ENCODE measurements at regions not wholly inside any gene's neighbourhood (a gene's known extent, or its start where the extent isn't known, plus 50 kb on each side); places are given as distances from the start of the nearest gene placed in this dataset.

DNA sequence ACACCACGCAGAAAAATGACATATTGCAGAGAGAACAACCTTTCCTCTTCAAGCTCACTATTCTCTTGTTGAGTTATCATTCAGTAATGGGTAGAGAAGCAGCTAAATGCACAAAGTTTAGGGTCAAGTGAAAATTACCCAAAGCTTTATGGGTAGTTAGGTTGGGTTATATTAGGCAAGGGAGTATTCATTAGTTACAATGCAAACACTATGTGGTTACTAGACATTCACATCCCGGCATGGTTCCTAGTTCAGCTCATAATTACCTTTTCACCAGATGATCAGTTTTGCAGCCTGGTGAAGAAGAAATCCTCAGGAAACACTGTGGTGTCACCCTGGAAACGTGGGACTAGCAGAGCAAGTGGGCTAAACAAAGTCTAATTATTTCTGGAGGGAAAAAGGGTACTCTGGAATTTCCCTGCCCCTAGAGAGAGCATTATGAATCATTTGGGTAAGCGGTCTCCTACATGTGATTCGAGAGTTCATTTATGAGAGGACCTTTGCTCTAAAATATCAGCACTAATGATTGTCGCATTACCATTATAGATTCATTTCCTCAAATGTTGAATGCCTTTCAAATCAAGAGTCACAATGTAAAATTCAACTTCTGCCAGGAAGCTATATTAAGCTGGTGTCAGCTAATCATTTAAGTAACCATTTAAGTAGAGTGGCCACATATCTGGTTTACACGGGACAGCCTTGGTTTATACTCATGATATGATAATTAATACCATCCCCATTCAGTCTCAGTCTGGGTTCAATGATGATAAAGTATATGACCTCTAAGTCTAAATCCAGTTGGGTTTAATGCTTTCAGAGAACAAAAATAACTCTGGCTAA, 1208.0 kb downstream of the DIAPH3 start:
- TF ChIP-seq CHD2 (IDR thresholded peaks at IDR 0.05; ENCODE audit: borderline replicate concordance, low read depth, low read length): peak; percentile 72; the same call in 1 of the 2 replicates
- no peak for TF ChIP-seq POLR2A (IDR thresholded peaks at IDR 0.05; ENCODE audit: low read depth, low read length)
- TF ChIP-seq NFYA (IDR thresholded peaks at IDR 0.05; ENCODE audit: borderline replicate concordance, low read depth, low read length): no peak
- TF ChIP-seq EP300 (IDR thresholded peaks at IDR 0.05; ENCODE audit: borderline replicate concordance in 1 of 2, control insufficient read depth in 1 of 2, low read depth in 2 of 2, low read length in 2 of 2): peak; percentile 98 to 99
- TF ChIP-seq, protein P1, sequence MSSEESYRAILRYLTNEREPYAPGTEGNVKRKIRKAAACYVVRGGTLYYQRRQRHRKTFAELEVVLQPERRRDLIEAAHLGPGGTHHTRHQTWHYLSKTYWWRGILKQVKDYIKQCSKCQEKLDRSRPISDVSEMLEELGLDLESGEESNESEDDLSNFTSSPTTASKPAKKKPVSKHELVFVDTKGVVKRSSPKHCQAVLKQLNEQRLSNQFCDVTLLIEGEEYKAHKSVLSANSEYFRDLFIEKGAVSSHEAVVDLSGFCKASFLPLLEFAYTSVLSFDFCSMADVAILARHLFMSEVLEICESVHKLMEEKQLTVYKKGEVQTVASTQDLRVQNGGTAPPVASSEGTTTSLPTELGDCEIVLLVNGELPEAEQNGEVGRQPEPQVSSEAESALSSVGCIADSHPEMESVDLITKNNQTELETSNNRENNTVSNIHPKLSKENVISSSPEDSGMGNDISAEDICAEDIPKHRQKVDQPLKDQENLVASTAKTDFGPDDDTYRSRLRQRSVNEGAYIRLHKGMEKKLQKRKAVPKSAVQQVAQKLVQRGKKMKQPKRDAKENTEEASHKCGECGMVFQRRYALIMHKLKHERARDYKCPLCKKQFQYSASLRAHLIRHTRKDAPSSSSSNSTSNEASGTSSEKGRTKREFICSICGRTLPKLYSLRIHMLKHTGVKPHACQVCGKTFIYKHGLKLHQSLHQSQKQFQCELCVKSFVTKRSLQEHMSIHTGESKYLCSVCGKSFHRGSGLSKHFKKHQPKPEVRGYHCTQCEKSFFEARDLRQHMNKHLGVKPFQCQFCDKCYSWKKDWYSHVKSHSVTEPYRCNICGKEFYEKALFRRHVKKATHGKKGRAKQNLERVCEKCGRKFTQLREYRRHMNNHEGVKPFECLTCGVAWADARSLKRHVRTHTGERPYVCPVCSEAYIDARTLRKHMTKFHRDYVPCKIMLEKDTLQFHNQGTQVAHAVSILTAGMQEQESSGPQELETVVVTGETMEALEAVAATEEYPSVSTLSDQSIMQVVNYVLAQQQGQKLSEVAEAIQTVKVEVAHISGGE (CRISPR knock-in tag; IDR thresholded peaks at IDR 0.05): no peak
- TF ChIP-seq, protein P2, sequence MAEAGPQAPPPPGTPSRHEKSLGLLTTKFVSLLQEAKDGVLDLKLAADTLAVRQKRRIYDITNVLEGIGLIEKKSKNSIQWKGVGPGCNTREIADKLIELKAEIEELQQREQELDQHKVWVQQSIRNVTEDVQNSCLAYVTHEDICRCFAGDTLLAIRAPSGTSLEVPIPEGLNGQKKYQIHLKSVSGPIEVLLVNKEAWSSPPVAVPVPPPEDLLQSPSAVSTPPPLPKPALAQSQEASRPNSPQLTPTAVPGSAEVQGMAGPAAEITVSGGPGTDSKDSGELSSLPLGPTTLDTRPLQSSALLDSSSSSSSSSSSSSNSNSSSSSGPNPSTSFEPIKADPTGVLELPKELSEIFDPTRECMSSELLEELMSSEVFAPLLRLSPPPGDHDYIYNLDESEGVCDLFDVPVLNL (IDR thresholded peaks at IDR 0.05; ENCODE audit: low read depth, low read length): no peak
- TF ChIP-seq MXI1 (IDR thresholded peaks at IDR 0.05; ENCODE audit: low read depth, low read length): peak; percentile 45; the same call in 1 of the 2 replicates
- TF ChIP-seq CHD4 (IDR thresholded peaks at IDR 0.05): no peak
- 0 out of 2 replicates have a peak, but pooled peaks have one; percentile 35 for TF ChIP-seq ZSCAN29 (IDR thresholded peaks at IDR 0.05)
- TF ChIP-seq JUNB (IDR thresholded peaks at IDR 0.05): peak; percentile 64; the same call in 1 of the 2 replicates
- TF ChIP-seq, protein P3, sequence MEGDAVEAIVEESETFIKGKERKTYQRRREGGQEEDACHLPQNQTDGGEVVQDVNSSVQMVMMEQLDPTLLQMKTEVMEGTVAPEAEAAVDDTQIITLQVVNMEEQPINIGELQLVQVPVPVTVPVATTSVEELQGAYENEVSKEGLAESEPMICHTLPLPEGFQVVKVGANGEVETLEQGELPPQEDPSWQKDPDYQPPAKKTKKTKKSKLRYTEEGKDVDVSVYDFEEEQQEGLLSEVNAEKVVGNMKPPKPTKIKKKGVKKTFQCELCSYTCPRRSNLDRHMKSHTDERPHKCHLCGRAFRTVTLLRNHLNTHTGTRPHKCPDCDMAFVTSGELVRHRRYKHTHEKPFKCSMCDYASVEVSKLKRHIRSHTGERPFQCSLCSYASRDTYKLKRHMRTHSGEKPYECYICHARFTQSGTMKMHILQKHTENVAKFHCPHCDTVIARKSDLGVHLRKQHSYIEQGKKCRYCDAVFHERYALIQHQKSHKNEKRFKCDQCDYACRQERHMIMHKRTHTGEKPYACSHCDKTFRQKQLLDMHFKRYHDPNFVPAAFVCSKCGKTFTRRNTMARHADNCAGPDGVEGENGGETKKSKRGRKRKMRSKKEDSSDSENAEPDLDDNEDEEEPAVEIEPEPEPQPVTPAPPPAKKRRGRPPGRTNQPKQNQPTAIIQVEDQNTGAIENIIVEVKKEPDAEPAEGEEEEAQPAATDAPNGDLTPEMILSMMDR (IDR thresholded peaks at IDR 0.05 in 2 of 3, conservative IDR thresholded peaks at IDR 0.05 in 1 of 3; ENCODE audit: control insufficient read depth in 2 of 3, extremely low read depth in 1 of 3, insufficient read depth in 1 of 3, low read depth in 3 of 3, low read length in 3 of 3): no peak
- no peak for TF ChIP-seq POLR2AphosphoS5 (IDR thresholded peaks at IDR 0.05; ENCODE audit: low read length)
